ENCODE measurements at regions not wholly inside any gene's neighbourhood (a gene's known extent, or its start where the extent isn't known, plus 50 kb on each side); places are given as distances from the start of the nearest gene placed in this dataset.

DNA sequence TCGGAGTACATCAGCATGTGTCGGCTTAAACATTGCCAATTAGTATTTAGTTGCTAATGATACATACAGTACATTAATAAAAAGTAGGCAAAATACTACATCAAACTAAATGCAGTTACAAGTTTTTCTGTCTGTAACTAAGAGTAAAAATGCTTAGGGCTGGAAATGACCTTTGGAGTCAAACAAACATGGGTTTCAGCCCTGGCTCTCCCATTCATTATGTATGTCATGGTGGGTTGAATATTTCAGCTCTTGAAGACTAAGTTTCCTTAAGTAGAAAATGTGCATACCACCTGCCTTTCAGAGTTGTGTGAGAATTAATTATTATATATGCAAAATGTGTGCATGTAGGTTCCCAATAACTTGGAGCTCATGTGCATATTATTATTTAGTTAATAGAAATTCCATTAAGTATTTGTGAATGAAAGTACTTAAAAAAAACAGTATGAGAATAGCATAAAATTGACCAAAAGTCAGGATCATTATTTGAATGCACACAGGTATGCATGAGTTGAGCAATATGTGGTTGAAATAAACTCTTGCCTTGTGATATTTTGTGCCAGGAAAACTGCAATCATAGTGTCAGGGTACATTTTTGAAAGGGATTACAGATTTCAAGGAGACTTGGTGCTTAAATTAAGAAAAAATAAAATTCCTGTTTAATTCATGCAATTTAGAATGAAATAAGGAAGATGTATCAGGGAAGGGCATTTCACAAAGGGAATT, 2048.7 kb downstream of the PCDH7 start:
- TF ChIP-seq POLR2A (IDR thresholded peaks at IDR 0.05) (no peak), POLR2AphosphoS5 (IDR thresholded peaks at IDR 0.05) (no peak)
- TF ChIP-seq, protein P1, sequence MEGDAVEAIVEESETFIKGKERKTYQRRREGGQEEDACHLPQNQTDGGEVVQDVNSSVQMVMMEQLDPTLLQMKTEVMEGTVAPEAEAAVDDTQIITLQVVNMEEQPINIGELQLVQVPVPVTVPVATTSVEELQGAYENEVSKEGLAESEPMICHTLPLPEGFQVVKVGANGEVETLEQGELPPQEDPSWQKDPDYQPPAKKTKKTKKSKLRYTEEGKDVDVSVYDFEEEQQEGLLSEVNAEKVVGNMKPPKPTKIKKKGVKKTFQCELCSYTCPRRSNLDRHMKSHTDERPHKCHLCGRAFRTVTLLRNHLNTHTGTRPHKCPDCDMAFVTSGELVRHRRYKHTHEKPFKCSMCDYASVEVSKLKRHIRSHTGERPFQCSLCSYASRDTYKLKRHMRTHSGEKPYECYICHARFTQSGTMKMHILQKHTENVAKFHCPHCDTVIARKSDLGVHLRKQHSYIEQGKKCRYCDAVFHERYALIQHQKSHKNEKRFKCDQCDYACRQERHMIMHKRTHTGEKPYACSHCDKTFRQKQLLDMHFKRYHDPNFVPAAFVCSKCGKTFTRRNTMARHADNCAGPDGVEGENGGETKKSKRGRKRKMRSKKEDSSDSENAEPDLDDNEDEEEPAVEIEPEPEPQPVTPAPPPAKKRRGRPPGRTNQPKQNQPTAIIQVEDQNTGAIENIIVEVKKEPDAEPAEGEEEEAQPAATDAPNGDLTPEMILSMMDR (IDR thresholded peaks at IDR 0.05) = no peak
